ENCODE measurements at regions not wholly inside any gene's neighbourhood (a gene's known extent, or its start where the extent isn't known, plus 50 kb on each side); places are given as distances from the start of the nearest gene placed in this dataset.

GRCh38 chr3:28080716-28081115 is 160.7 kb upstream of the CMC1 start:
- TF ChIP-seq, protein P1, sequence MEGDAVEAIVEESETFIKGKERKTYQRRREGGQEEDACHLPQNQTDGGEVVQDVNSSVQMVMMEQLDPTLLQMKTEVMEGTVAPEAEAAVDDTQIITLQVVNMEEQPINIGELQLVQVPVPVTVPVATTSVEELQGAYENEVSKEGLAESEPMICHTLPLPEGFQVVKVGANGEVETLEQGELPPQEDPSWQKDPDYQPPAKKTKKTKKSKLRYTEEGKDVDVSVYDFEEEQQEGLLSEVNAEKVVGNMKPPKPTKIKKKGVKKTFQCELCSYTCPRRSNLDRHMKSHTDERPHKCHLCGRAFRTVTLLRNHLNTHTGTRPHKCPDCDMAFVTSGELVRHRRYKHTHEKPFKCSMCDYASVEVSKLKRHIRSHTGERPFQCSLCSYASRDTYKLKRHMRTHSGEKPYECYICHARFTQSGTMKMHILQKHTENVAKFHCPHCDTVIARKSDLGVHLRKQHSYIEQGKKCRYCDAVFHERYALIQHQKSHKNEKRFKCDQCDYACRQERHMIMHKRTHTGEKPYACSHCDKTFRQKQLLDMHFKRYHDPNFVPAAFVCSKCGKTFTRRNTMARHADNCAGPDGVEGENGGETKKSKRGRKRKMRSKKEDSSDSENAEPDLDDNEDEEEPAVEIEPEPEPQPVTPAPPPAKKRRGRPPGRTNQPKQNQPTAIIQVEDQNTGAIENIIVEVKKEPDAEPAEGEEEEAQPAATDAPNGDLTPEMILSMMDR (IDR thresholded peaks at IDR 0.05; ENCODE audit: extremely low read depth, missing control alignments) = no peak
- DNase-seq (ENCODE audit: low spot score) = no peak

GRCh38 chr3:28081533-28081947 is 159.9 kb upstream of the CMC1 start:
- peak; percentile 12 for DNase-seq (ENCODE audit: low spot score)
- TF ChIP-seq, protein P1 (IDR thresholded peaks at IDR 0.05; ENCODE audit: extremely low read depth, missing control alignments) = no peak

DNA sequence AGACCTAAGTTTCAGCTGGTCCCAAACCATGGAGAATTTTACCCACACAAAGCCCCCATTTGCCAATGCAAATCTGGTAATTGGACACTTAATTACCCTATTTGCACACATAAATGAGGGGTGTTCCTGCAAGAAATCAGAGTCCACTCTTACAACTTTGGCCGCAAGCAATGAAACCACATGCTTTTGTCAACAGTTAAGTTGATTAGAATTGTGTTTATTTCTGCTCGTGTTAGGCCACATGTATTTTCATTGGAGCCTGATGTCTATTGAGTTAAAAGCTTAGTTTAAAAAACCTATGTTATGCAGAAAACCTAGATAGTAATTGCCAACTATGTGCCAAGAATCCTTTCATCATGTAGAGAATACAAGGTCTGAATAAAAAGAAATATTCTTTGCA is 153.8 kb upstream of the CMC1 start:
- TF ChIP-seq, protein P1 (IDR thresholded peaks at IDR 0.05; ENCODE audit: extremely low read depth, missing control alignments) = no peak
- DNase-seq (ENCODE audit: low spot score) = no peak

GRCh38 chr3:28088811-28089526 is 152.4 kb upstream of the CMC1 start:
- no peak for DNase-seq (ENCODE audit: low spot score)
- TF ChIP-seq, protein P1 (IDR thresholded peaks at IDR 0.05; ENCODE audit: extremely low read depth, missing control alignments) = no peak

GRCh38 chr3:28089527-28089897 is 151.9 kb upstream of the CMC1 start:
- DNase-seq (ENCODE audit: low spot score) = no peak
- TF ChIP-seq, protein P1 (IDR thresholded peaks at IDR 0.05; ENCODE audit: extremely low read depth, missing control alignments) = no peak

GRCh38 chr3:28099296-28099695 is 142.1 kb upstream of the CMC1 start:
- TF ChIP-seq, protein P1 (IDR thresholded peaks at IDR 0.05; ENCODE audit: extremely low read depth, missing control alignments) = no peak
- DNase-seq (ENCODE audit: low spot score) = no peak

DNA sequence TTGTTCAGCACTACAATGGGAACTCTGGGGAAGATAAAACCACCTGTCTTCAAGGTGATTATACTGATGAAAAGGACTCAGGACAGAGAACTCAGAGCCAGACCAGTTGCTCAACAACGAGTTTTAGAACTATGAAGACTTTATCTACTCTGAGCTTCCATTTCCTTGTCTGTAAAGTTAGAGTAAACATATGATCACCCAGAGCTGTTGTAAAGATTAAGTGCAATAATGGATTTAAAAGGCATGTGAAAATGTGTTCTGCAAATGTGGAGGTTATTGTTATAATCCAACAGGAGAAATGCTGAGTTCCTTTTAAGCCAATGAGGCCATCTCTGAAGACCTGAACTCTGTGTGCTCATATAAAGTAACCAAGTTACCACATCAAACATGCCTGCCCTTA is 139.7 kb upstream of the CMC1 start:
- no peak for DNase-seq (ENCODE audit: low spot score)
- TF ChIP-seq, protein P1 (IDR thresholded peaks at IDR 0.05; ENCODE audit: extremely low read depth, missing control alignments) = no peak
